AG04450 (cell line): ENCODE measurements at regions not wholly inside any gene's neighbourhood (a gene's known extent, or its start where the extent isn't known, plus 50 kb on each side); places are given as distances from the start of the nearest gene placed in this dataset.

Experiments
- CTCF ChIA-PET: fragments of 300-600, 350-600 bp; formaldehyde crosslinking; extraction: SDS; loops from one replicate; lab custom pipeline; 2022; ENCODE audit warnings: antibody characterized with exemption, inconsistent platforms; lab: Charles Lee
- POLR2A ChIA-PET: fragments of 350-600 bp; formaldehyde crosslinking; extraction: SDS; loops from one replicate; lab custom pipeline; 2021; ENCODE audit warnings: antibody characterized with exemption, inconsistent platforms; lab: Yijun Ruan, JAX
- DNase-seq: peaks from one replicate; pipeline ENCODE4 v3.0.0-alpha.2; 2011; ENCODE audit warnings: low read depth, low spot score
- H3K27ac ChIP-seq: one replicate; pipeline ENCODE4 v1.5.1; 2012; ENCODE audit warnings: low read depth, low read length, control low read depth
- H3K27me3 ChIP-seq: one replicate; pipeline ENCODE4 v1.6.0; 2012; ENCODE audit warnings: low read length; ENCODE audit not compliant: control insufficient read depth, insufficient read depth
- H3K4me3 ChIP-seq: 2 replicates; pipeline ENCODE4 v1.5.1; 2011; ENCODE audit warnings: mild to moderate bottlenecking, low read depth, low read length, control low read depth
- H3K9me3 ChIP-seq: 2 replicates; pipeline ENCODE4 v1.5.1; 2012; ENCODE audit warnings: low read length; ENCODE audit not compliant: control insufficient read depth, insufficient read depth
- TF ChIP-seq, protein P1 (sequence below): IDR thresholded peaks from 2 replicates; pipeline ENCODE4 v1.5.1; 2011; ENCODE audit warnings: low read depth, low read length, control low read depth, inconsistent platforms

DNA sequence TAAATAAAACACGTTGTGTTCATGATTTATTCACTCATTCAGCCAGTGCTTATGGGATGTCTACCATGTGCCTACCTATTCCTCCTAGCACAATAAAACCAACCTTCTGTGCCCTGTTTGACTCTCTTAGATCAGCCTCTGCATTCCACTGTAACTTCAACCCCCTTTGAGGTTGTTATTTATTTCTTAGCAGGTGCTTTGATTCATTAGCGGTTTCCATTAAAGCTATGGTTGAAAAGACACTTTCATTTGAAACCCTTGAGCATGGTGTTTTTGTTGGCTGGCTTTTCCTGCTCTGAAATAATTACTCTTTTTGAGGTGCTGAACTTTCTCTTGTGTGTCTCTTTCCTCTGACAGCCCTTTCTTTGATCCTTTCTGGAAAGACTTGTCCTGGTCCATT lies 570.6 kb upstream of the LARGE1 start:
- TF ChIP-seq, protein P1, sequence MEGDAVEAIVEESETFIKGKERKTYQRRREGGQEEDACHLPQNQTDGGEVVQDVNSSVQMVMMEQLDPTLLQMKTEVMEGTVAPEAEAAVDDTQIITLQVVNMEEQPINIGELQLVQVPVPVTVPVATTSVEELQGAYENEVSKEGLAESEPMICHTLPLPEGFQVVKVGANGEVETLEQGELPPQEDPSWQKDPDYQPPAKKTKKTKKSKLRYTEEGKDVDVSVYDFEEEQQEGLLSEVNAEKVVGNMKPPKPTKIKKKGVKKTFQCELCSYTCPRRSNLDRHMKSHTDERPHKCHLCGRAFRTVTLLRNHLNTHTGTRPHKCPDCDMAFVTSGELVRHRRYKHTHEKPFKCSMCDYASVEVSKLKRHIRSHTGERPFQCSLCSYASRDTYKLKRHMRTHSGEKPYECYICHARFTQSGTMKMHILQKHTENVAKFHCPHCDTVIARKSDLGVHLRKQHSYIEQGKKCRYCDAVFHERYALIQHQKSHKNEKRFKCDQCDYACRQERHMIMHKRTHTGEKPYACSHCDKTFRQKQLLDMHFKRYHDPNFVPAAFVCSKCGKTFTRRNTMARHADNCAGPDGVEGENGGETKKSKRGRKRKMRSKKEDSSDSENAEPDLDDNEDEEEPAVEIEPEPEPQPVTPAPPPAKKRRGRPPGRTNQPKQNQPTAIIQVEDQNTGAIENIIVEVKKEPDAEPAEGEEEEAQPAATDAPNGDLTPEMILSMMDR, result no peak
- Histone ChIP-seq H3K4me3 (no peak overlapping the region), H3K9me3 (peaks cover 16% of the 10 kb centered on the region; the same call in 1 of the 2 replicates), H3K27ac (no peak overlapping the region), H3K27me3 (no peaks in the 10 kb centered on the region)
- POLR2A ChIA-PET, result no interaction called here
- no peak for DNase-seq
- CTCF ChIA-PET, result no interaction called here

DNA sequence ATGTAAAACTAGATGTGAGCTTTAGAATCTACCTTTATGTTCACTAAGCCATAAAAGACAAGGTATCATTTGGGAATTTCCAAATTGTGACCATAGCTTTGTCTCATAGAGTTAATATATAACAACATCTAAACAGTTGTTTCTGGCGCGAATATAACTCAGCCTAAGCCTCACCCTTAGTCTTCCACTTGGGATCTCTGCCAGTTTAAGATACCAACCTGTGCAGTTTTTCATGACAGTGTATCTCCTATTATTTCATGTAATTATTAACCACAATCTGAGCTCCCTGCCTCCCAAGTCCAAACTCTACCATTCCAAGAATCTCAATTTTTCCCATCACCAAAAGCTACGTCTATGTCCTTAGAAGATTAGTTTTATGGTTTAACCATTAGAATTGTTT lies 572.5 kb upstream of the ISX start:
- H3K27me3 ChIP-seq, result no peaks in the 10 kb centered on the region
- ChIA-PET POLR2A (no interaction called here), CTCF (no interaction called here)
- no peak overlapping the region for H3K4me3 ChIP-seq
- no peak for DNase-seq
- TF ChIP-seq, protein P1, result no peak
- no peak overlapping the region for H3K27ac ChIP-seq
- peaks cover 9% of the 10 kb centered on the region; the same call in 1 of the 2 replicates for H3K9me3 ChIP-seq

DNA sequence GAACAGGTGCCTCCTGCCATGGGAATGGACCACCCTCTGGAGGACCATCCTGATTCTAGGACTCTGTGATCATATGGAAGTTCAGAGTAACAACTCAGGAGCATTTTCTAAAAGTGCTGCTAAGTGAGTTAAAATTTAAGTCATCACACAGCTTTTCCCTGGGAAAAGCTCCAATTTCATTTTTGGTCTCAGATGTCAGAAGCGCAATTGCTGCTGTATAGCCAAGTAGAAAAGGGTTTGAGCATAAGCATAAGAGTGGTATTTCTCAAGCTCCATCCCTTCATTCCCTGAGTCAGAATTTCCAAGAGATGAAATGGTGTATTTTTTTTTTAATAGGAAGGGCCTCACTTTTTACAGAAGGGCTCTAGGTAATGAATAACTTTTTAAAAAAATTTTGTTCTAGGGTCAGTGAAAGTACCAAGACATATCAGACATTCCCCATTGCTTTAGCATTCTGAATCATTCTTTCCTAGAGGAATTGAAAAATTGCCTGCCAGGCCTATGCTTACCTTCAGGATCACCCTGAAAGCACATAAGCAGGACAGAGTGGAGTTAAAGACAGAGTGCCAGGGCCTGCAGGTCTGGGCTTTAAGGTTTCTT lies 564.5 kb upstream of the ISX start:
- POLR2A ChIA-PET, result no interaction called here
- Histone ChIP-seq H3K4me3 (no peak overlapping the region), H3K27ac (no peak overlapping the region), H3K27me3 (no peaks in the 10 kb centered on the region), H3K9me3 (peaks cover 20% of the 10 kb centered on the region; the same call in 1 of the 2 replicates)
- CTCF ChIA-PET, result no interaction called here
- DNase-seq, result no peak
- TF ChIP-seq, protein P1, result no peak

DNA sequence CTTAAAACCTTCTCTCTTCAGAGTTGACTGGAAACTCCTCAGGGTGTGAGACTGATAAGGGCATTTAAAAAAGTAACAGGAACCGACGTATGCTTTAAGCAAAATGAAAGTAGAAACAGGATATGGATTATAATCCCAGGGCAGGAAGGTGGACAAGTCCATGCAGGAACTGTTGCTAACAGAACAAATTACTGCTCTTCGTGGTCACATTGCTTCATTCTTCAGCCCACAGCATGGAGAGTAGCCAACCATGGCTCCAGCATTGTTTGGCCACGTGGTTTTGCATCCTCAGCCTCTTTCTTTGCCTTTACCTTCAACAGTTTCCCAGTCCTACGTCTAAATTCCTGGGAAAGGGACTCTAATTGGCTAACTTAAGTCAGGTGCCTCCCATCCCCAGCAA lies 563.1 kb upstream of the ISX start:
- peaks cover 20% of the 10 kb centered on the region; the same call in 1 of the 2 replicates for H3K9me3 ChIP-seq

DNA sequence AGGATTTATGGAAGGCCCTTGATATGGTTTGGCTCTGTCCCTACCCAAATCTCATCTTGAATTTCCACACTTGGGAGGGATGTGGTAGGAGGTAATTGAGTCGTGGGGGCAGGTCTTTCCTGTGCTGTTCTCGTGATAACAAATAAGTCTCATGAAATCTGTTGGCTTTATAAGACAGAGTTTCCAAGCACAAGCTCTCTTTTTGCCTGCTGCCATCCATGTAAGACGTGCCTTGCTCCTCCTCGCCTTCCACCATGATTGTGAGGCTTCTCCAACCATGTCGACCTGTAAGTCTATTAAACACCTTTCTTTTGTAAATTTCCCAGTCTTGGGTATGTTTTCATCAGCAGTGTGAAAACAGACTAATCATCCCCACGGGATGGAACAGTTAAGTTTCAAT lies 557.2 kb upstream of the ISX start:
- TF ChIP-seq, protein P1, result no peak
- Histone ChIP-seq H3K4me3 (no peak overlapping the region), H3K27ac (no peak overlapping the region), H3K9me3 (peaks cover 6% of the 10 kb centered on the region; the same call in 1 of the 2 replicates), H3K27me3 (no peaks in the 10 kb centered on the region)
- DNase-seq, result no peak
- ChIA-PET CTCF (no interaction called here), POLR2A (no interaction called here)

More for the DNA sequence above, 563.1 kb upstream of the ISX start:
- Histone ChIP-seq H3K27ac (no peak overlapping the region), H3K27me3 (no peaks in the 10 kb centered on the region), H3K4me3 (no peak overlapping the region)
- CTCF ChIA-PET, result no interaction called here
- POLR2A ChIA-PET, result no interaction called here
- no peak for DNase-seq
- TF ChIP-seq, protein P1, result no peak
